Gastrocnemius medialis (tissue), 4 donors: ENCODE measurements at regions not wholly inside any gene's neighbourhood (a gene's known extent, or its start where the extent isn't known, plus 50 kb on each side); places are given as distances from the start of the nearest gene placed in this dataset.

Experiments
- ATAC-seq, 2 donors: fragments of 150-250 bp; one replicate each; pipeline ENCODE4 v1.9.1; 2016
- DNase-seq, 2 donors: peaks; one replicate each; pipeline ENCODE4 v3.0.0-alpha.2; 2019
- H3K27ac ChIP-seq, 4 donors: fragments of 200-600 bp; sonication (generic); 1 replicate in 1 of 4; 2 replicates in 3 of 4; pipeline ENCODE4 v1.5.1; 2016 to 2018; ENCODE audit warnings: mild to moderate bottlenecking in 2 of 4, moderate library complexity in 1 of 4
- H3K27me3 ChIP-seq, 3 donors: fragments of 200-600 bp; sonication (generic) in 2 of 3; 1 replicate in 1 of 3; 2 replicates in 2 of 3; pipeline versions ENCODE4 v1.5.1 to v1.6.0; 2016 to 2019; ENCODE audit warnings: mild to moderate bottlenecking in 1 of 3, moderate library complexity in 1 of 3
- H3K36me3 ChIP-seq, 2 donors: fragments of 200-600 bp; sonication (generic) in 1 of 2; one replicate each; pipeline ENCODE4 v1.5.1; 2017 to 2018
- H3K4me1 ChIP-seq, 2 donors: fragments of 200-600 bp; sonication (generic) in 1 of 2; one replicate each; pipeline ENCODE4 v1.5.1; 2016 to 2017; ENCODE audit warnings: mild to moderate bottlenecking in 2 of 2
- H3K4me3 ChIP-seq, 4 donors: fragments of 200-600 bp; sonication (generic) in 3 of 4; 1 replicate in 1 of 4; 2 replicates in 3 of 4; pipeline ENCODE4 v1.5.1; 2016 to 2019; ENCODE audit warnings: mild to moderate bottlenecking in 2 of 4
- H3K9me3 ChIP-seq, 3 donors: fragments of 200-600 bp; sonication (generic) in 2 of 3; 1 replicate in 1 of 3; 2 replicates in 2 of 3; pipeline ENCODE4 v1.5.1; 2016 to 2019
- POLR2A ChIP-seq, 2 donors: fragments of 450-650 bp; IDR thresholded peaks; one replicate each; pipeline ENCODE4 v1.6.1; 2017; ENCODE audit warnings: antibody characterized with exemption in 2 of 2, mild to moderate bottlenecking in 2 of 2, moderate library complexity in 2 of 2
- in situ Hi-C, 4 donors: fragments of 200-750 bp; cut with MboI; loops; one replicate each; pipeline versions ENCODE4 v1.15.0 to v1.8.0; 2017; ENCODE audit warnings: low sequenced_read_pairs in 4 of 4
- intact Hi-C: fragments of 100-400 bp; cut with DNase I; formaldehyde crosslinking; loops from one replicate; pipeline ENCODE4 v1.15.1; 2023; ENCODE audit warnings: low total_unique reads
- TF ChIP-seq, protein P1 (sequence below), 5 experiments: fragments of 450-650 bp in 3 of 5; fragments of 200-600 bp in 2 of 5; sonication (generic) in 2 of 5; IDR thresholded peaks in 4 of 5; conservative IDR thresholded peaks in 1 of 5; 1 replicate in 4 of 5; 2 replicates in 1 of 5; pipeline ENCODE4 v1.5.1; 2016 to 2019; ENCODE audit warnings: antibody characterized with exemption in 5 of 5, mild to moderate bottlenecking in 3 of 5, moderate library complexity in 3 of 5

DNA sequence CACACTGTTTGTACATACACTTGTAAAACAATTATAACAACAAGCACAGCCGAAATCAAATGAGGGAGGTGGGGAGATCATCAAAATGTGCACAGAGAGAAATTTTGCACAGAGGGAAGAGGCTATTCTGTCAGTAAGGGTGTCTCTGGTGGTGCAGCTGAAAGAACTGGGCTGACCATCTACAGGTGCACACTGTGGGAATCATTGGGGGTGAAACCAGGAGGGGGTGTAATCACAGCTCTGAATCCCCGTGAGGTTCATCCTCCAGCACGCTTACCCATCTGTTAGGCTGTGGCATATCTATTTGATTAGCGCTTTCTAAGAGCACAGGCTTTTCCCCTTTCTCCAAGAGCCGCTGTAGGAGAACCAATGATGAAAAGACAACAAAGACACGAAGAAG, 389.9 kb upstream of the CDH20 start:
- DNase-seq (no peak), ATAC-seq (no peak)
- Histone ChIP-seq H3K4me3 (no peak overlapping the region), H3K27ac (no peak overlapping the region), H3K36me3 (no peaks in the 10 kb centered on the region), H3K4me1 (no peaks in the 10 kb centered on the region), H3K27me3 (no peaks in the 10 kb centered on the region), H3K9me3 (no peaks in the 10 kb centered on the region)
- intact Hi-C loops (no loop called here), in situ Hi-C loops (no loop called here)
- TF ChIP-seq, protein P1, sequence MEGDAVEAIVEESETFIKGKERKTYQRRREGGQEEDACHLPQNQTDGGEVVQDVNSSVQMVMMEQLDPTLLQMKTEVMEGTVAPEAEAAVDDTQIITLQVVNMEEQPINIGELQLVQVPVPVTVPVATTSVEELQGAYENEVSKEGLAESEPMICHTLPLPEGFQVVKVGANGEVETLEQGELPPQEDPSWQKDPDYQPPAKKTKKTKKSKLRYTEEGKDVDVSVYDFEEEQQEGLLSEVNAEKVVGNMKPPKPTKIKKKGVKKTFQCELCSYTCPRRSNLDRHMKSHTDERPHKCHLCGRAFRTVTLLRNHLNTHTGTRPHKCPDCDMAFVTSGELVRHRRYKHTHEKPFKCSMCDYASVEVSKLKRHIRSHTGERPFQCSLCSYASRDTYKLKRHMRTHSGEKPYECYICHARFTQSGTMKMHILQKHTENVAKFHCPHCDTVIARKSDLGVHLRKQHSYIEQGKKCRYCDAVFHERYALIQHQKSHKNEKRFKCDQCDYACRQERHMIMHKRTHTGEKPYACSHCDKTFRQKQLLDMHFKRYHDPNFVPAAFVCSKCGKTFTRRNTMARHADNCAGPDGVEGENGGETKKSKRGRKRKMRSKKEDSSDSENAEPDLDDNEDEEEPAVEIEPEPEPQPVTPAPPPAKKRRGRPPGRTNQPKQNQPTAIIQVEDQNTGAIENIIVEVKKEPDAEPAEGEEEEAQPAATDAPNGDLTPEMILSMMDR (IDR thresholded peaks at IDR 0.05 in 4 of 5, conservative IDR thresholded peaks at IDR 0.05 in 1 of 5), result no peak
- no peak for TF ChIP-seq POLR2A (IDR thresholded peaks at IDR 0.05)

DNA sequence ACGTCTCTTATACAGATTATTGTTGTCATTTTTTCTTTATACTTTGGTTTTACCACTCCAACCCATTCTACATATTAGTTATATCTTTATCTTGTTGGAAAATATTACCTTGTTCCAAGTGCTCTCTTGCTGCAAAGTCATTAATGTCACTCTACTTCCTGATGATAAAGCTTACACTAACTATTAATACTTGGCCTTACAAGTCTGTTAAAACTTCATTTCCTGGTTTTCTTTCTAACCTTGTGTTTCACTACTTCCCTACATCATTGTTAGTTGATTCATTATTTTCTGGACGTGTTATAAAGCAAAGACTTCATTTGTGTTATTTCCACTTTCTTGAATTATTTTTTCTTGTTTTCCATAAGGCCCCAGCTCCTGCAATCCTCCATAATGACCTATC, 382.6 kb upstream of the CDH20 start:
- TF ChIP-seq POLR2A (IDR thresholded peaks at IDR 0.05), result no peak
- TF ChIP-seq, protein P1 (IDR thresholded peaks at IDR 0.05 in 4 of 5, conservative IDR thresholded peaks at IDR 0.05 in 1 of 5), result no peak
- in situ Hi-C loops (no loop called here), intact Hi-C loops (no loop called here)
- no peak overlapping the region for H3K27ac ChIP-seq
- no peaks in the 10 kb centered on the region for H3K27me3 ChIP-seq
- no peaks in the 10 kb centered on the region for H3K36me3 ChIP-seq
- no peaks in the 10 kb centered on the region for H3K4me1 ChIP-seq
- no peak overlapping the region for H3K4me3 ChIP-seq
- no peak for ATAC-seq
- DNase-seq, result no peak
- H3K9me3 ChIP-seq, result no peaks in the 10 kb centered on the region

DNA sequence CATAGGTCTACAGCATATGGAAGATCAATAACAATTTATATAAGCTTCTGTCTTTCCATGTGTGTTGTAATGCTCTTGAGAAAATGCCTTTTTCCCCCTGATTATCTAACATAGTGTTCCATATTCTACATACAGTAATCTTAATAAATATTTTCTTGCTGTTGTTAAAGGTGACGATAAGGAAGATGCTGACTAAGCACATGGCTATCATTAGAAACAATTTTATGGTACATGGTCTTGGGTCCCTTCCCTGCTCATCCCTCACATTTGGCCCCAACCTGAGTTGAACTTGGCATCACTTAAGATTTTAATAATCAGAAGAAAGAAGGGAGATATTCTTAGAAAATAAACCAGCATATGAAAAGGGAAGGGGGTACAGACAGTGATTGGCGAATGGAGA, 382.1 kb upstream of the CDH20 start:
- no peak for DNase-seq
- H3K36me3 ChIP-seq, result no peaks in the 10 kb centered on the region
- intact Hi-C loops, result no loop called here

DNA sequence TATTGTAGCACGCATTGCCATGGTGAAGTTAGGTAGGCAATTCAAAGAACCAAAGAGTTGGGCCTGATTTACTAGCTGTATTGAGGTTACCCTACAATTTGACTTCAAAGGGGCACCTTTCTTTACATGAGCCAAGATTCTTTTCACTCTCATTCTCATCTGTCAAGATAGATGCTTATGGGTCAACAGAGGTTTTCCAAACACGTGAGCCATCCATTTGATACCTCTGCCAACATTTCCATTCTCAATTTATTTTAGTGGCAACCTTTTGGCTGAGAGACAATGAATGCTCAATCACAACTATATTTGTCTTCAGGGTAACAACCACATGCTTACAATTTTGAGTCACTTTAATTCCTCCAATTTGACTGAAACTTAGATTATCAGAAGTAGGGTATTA, 370.6 kb upstream of the CDH20 start:
- H3K27ac ChIP-seq, result no peak overlapping the region
- H3K9me3 ChIP-seq, result no peaks in the 10 kb centered on the region
- ATAC-seq (no peak), DNase-seq (no peak)
- no peaks in the 10 kb centered on the region for H3K4me1 ChIP-seq
- intact Hi-C loops, result no loop called here
- no peaks in the 10 kb centered on the region for H3K36me3 ChIP-seq
- no peaks in the 10 kb centered on the region for H3K27me3 ChIP-seq
- in situ Hi-C loops, result no loop called here
- no peak overlapping the region for H3K4me3 ChIP-seq
- TF ChIP-seq POLR2A (IDR thresholded peaks at IDR 0.05), result no peak
- TF ChIP-seq, protein P1 (IDR thresholded peaks at IDR 0.05 in 4 of 5, conservative IDR thresholded peaks at IDR 0.05 in 1 of 5), result no peak

More for the DNA sequence above, 382.1 kb upstream of the CDH20 start:
- H3K4me3 ChIP-seq, result no peak overlapping the region
- H3K4me1 ChIP-seq, result no peaks in the 10 kb centered on the region
- H3K9me3 ChIP-seq, result no peaks in the 10 kb centered on the region
- TF ChIP-seq, protein P1 (IDR thresholded peaks at IDR 0.05 in 4 of 5, conservative IDR thresholded peaks at IDR 0.05 in 1 of 5), result no peak
- no peak for TF ChIP-seq POLR2A (IDR thresholded peaks at IDR 0.05)
- ATAC-seq, result no peak
- no peaks in the 10 kb centered on the region for H3K27me3 ChIP-seq
- in situ Hi-C loops, result no loop called here
- no peak overlapping the region for H3K27ac ChIP-seq

DNA sequence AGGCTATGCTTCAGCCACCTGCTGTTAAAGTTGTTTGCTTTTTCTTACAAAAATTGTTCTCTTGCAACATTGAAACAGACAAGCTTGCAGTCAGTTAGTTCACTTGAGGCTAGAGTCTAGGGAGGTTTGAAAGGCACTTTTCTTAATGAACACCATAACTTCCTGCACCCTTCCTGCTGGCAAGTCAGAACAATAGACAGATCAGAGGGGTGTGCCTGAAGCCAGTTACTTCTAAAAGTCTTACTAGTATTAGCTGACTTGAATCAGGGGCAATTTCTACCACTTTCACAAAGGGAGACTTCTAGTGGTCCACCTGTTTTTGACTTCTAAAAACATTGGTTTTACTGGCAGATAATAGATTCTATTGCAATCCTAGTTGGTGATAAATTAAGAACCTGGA, 367.4 kb upstream of the CDH20 start:
- no peak for TF ChIP-seq POLR2A (IDR thresholded peaks at IDR 0.05)
- TF ChIP-seq, protein P1 (IDR thresholded peaks at IDR 0.05 in 4 of 5, conservative IDR thresholded peaks at IDR 0.05 in 1 of 5), result no peak
- H3K27me3 ChIP-seq, result no peaks in the 10 kb centered on the region
- no peak for ATAC-seq
- H3K9me3 ChIP-seq, result no peaks in the 10 kb centered on the region
- no peaks in the 10 kb centered on the region for H3K36me3 ChIP-seq
- H3K27ac ChIP-seq, result no peak overlapping the region
- in situ Hi-C loops (no loop called here), intact Hi-C loops (no loop called here)
- no peak overlapping the region for H3K4me3 ChIP-seq
- no peak for DNase-seq
- no peaks in the 10 kb centered on the region for H3K4me1 ChIP-seq
